RPMI8226 (cell line): ENCODE measurements at regions not wholly inside any gene's neighbourhood (a gene's known extent, or its start where the extent isn't known, plus 50 kb on each side); places are given as distances from the start of the nearest gene placed in this dataset.
"Not testable (repeated sequence)": the region's sequence is repeated elsewhere in the genome, so short reads cannot be mapped to it uniquely, and the experiment has no call there.

Source experiments
- DNase-seq: peaks from one replicate; pipeline ENCODE4 v3.0.0-alpha.2; 2015

GRCh38 chrX:40362291-40362690 lies 218.5 kb upstream of the ATP6AP2 start:
- not testable (repeated sequence) for DNase-seq

DNA sequence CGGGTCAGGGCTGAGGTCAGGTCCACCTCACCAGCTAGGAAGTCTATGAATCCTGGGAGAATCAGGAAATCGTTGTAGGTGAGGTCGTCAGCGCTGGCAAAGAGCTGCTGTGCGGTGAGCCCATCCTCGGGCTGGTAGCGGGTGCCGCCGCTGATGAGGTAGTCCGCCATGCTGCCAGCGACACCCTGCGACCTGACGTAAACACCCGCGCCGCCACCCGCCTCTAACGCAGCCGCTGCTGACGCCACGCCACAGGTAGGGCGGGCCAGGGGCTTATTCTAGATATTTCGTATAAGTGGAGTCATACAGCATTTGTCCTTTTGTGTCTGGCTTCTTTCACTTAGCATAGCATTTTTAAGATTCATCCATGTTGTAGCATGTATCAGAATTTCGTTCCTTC lies 220.2 kb upstream of the ATP6AP2 start:
- no peak for DNase-seq

DNA sequence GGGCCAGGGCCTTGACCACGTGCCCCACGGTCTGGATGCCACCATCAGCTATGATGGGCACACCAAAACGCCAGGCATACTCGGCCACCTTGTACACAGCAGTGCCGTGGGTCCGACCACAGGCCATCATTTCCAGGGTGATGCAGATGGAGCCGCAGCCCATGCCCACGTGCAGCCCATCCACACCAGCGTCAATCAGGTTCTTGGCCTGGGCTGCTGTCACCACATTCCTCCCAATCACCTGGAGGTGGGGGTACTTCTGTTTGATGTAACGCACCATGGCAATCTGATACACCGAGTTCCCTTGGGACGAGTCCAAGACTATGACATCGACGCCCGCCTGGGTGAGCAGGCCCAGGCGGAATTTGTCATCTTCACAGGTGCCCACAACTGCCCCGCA lies 221.2 kb upstream of the ATP6AP2 start:
- no peak for DNase-seq

GRCh38 chrX:40358994-40359393 lies 221.8 kb upstream of the ATP6AP2 start:
- no peak for DNase-seq

DNA sequence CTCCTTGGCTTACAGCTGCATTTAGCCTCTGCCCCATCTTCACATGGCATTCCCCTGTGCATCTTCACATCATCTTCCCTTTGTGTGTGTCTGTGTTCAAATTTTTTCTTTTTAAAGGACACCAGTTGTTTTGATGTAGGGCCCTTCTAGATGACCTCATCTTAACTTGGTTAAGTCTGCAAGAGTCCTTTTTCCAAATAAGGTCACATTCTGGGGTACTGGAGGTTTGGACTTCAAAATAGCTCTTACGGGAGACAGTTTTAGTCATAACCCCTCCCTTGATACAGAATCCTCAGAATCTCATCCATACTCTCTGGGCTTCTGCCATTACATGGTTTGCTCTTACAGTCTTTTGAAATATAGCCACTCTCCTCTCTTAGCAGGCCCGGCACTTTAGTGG lies 231.5 kb upstream of the ATP6AP2 start:
- DNase-seq, result no peak

- DNase-seq, result no peak
These were observed 234.4 kb upstream of the ATP6AP2 start for GRCh38 chrX:40346379-40346778.

GRCh38 chrX:40343319-40343718 lies 237.5 kb upstream of the ATP6AP2 start:
- no peak for DNase-seq

DNA sequence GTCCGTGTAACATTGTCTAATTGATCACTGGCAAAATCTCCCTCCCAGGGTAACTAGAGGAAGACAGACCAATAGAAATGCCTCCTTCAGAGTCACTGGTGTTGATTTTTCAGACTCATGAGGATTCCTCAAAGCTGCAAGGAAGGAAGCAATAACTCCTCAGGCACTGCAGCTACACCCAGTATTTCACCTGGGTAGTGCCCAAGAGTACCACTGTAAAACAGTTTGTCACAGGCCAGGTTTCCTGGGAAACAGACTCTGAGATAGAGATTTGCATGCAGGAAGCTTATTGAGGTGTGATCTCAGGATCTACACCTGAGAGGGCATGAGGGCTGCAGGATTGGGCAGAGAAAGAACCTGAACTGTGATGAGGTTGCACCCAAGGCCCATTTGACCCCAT lies 240.7 kb upstream of the ATP6AP2 start:
- no peak for DNase-seq

DNA sequence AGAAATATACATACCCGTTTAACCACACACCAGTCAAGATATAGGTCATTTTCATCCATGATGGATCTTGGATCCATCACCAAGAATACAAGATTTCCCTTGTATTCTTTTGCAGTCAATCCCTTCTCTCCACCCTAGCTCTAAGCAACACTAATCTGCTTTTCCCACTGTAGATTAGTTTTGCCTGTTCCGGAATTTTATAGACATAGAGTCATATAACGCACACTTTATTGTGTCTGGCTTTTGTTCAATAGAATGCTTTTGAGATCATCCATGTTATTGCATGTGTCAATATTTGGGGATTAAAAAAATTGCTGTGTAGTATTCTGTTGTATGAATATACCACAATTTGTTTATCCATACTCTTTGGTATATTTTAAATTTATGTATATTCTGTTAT lies 235.6 kb upstream of the BCOR start:
- no peak for DNase-seq

DNA sequence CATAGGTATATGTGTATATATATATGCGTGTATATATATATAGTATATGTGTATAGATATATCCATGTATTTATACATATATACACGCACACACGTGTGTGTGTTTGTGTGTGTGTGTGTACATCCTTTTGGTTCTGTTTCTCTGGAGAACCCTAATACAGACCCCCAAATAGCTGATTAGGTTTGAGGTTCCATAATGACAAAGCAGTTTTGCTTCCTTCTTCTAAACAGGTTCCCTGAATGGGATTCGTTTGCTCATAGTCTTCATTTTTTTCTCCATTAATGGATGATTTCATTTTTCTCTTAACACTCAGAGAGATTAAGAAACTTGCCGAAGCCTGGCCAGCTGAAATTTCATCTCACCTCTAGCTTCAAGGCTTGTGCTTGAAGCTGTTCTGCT lies 234.0 kb upstream of the BCOR start:
- no peak for DNase-seq

GRCh38 chrX:40331353-40331752 lies 233.6 kb upstream of the BCOR start:
- DNase-seq, result no peak

DNA sequence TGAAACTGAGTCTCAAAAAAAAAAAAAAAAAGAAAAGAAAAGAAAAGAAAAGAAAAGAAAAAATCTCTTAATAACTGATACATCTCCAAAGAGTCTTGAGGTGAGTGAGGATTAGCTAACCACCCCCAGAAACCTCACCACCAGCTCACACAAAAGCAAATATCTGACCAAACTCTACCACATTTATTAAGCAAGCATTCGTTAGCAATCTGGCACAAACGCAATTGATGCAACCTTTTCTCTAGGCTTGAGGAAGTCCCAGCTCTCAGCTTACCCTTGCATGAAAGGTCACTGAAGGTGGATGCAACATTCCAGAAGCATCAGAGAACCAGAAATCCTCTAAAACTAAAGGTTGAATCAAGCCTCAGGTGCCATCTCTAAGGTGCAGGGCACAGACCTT lies 231.9 kb upstream of the BCOR start:
- no peak for DNase-seq

GRCh38 chrX:40327085-40327484 lies 229.3 kb upstream of the BCOR start:
- DNase-seq, result no peak

DNA sequence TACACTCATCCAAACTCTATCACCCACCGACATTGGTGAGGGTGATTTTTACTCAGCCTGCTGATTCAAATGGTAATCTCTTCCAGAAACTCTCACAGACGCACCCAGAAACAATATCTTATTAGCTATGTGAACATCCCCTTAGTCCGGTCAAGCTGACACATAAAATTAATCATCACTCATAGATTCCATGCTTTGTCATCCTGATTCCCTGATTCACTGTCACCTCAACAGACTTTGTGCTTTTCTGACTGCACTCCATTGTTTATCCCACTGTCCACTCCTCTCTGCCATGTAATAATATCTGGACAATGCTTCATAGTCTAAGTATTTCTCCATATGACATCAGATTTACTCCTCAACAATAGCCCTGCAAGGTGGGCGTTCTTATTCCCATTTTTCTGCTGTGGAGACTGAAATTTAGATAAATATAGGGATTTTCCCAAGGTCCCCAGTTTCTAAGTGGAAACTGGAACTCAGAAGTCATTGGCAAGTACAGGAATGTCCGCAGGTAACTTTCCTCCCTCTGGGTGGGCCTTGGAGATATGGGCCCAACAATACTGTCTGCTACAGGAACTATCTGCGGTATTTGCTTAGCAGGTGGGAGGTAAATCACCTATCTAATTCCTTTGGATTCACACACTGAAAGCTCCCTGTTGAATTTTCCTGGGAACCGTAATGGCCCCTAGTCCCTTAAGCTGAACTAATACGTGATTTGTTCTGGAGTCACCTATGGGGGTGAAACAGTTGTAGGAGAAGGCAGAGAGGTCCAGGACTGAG lies 228.6 kb upstream of the BCOR start:
- DNase-seq, result no peak

DNA sequence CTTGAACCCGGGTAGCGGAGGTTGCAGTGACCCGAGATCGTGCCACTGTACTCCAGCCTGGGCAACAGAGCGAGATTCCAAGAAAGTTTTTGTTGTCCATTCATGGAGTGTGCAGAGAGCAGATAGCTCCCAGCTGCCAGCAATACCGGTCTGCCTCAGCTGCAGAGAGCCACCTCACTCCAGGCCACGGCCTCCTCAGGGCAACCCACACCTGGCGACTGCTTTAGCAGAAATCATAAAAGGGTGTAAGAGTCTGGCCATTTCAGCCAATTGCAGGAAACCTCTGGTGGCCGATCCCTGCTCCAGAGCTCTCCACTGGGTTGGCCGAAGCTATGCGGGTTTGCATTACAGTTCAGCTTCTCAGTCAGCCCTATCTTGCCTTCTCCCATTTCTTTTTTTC lies 227.4 kb upstream of the BCOR start:
- no peak for DNase-seq

DNA sequence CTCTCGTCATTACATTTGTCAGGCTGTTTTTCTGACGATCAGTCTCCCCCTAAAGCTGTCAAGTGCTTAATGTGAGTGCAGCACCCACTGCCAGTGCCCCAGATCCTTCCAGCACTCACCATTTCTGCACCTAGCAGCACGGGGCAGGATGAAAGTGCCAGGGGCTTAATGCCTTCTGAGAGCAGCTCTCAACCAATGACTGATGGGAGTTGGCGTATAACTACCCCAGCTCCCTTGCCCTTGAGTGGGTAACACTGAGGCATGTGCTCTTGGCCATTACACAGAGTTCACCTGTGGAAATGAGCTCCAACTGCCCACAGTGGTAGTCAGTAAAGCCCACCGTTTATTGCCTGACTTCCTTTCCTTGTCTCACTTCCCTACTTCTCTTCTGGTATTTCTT lies 226.2 kb upstream of the BCOR start:
- DNase-seq, result no peak

DNA sequence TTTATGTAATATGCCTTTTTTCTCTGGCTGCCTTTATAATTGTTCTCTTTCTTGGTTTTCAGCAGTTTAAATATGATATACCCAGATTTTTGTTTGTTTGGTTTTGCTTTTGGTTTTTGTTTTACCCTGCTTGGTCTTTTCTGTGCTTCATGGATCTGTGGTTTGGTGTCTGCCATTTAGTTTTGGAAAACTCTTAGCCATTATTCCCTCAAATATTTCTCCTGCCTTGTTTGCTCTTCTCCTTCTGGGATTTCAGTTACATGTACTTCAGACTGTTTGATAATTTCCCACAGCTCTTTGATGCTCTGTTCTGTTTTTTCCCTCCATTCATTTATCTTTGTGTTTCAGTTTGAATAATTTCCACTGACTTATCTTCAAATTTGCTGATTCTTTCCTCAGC lies 223.1 kb upstream of the BCOR start:
- DNase-seq, result no peak

DNA sequence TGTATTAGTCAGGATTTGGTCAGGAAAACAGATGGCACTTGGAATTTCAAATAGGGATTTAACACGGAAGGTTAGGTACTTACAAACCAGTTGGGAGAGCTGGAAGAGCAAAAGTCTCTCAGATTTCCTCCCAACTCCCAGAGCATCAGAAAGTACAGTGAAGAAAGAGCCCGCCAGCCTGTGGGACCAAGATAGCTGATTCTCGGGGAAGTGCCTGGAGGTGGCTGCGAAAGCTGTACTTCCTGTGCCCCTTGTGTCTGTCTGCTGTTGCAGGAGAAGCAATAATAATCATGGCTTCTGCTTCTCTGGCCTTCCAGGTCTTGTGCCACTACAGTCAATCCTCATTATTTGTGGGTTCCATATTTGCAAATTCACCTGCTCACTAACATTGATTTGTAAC lies 221.0 kb upstream of the BCOR start:
- no peak for DNase-seq

DNA sequence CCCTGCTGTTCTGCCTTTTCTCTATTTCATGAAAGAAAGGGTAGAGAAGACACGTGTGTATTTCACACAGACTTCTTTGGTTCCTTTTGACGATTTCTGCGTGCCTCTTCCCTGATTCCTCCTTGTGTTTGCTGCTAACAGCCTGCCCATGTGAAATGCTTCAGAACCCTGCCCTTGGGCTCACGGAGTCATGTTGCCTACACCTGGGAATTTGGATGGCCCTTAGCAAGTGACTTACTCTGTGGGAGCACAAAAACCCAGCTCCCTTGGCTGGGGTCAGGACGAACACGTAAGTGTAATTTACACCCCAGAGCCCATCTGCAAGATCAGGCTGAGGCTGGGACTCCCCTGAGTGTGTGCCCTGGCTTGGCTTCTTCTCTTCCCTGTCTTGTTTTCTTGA lies 220.3 kb upstream of the BCOR start:
- no peak for DNase-seq

DNA sequence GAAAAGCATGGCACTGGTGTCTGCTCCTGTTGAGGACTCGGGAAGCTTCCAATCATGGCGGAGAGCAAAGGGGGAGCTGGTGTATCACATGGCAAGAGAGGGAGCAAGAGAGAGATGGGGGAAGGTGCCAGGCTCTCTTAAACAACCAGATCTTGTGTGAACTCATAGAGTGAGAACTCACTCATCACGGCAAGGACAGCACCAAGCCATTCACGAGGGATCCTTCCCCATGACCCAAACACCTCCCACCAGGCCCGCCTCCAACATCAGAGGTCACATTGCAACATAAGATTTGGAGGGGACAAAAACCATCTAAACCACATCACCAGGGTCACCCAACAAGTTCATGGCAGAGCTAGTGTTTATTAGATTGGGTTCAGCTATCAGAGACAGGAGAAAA lies 218.7 kb upstream of the BCOR start:
- no peak for DNase-seq

DNA sequence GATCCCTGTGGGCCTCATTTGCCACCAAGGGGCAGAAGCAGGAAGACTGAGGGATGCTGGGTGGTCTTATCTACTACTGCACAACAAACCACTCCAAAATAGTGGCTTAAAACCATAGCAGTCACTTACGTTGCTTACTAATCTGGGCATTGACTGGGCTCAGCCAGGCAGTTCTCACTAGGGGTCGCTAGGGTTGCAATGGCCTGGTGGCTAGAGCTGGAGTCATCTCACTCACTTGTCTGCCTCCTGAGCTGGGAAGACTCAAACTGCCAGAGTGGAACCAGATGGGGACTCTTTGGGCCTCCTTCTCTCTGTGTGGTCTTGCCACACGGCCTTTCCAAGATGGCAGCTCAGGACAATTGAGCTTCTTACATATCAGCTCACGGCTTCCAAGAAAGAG lies 216.3 kb upstream of the BCOR start:
- no peak for DNase-seq

GRCh38 chrX:40313269-40313668 lies 215.5 kb upstream of the BCOR start:
- no peak for DNase-seq

GRCh38 chrX:40310447-40310846 lies 212.7 kb upstream of the BCOR start:
- DNase-seq, result no peak

DNA sequence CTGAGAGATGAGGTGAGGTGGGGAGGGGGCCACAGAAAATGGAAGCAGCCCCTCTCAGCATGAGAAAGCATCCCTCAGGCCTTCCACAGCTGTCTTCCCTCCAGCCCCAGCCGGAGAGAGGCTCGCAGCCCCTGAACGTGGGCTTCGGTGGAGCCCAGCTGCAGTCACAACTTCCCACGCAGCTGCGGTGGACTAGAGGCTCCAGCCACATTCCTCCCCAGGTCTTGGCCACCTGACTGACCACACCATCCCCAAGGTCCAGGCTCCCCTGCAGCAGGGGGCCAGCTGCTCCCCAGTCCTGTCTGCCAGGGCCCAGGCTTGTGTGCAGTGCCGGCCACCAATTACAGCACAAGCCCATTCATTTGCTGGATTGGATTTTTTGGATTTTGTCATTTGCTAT lies 212.3 kb upstream of the BCOR start:
- no peak for DNase-seq

- DNase-seq, result no peak
These were observed 210.1 kb upstream of the BCOR start for GRCh38 chrX:40307871-40308270.

DNA sequence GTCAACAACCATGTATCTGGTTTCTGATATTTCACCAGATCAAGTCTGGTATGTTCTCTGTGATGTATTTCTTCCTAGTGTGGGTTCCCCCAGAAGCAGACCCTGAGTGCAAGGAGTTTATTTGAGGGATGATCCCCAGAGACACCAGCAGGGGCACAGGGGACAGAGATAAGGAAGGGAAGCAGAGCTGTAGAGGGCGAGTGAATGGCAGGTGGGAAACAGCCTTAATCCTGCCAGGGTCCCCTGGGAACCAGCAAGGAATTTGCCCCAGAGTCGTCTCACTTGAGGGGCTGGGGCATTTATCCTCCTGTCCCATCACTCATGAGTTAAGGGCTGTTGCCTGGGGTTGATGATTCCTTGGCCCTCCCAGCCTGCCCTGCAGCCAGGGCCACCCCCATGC lies 206.4 kb upstream of the BCOR start:
- DNase-seq, result no peak
